T-helper 2 cell (primary cell): ENCODE measurements at regions not wholly inside any gene's neighbourhood (a gene's known extent, or its start where the extent isn't known, plus 50 kb on each side); places are given as distances from the start of the nearest gene placed in this dataset.

Source experiments
- DNase-seq, 5 experiments: peaks; one replicate each; pipeline versions ENCODE4 v3.0.0 to v3.0.0-alpha.2; 2012 to 2022

GRCh38 chr12:126545411-126545810 is 1480.2 kb downstream of the AACS start:
- no peak for DNase-seq

DNA sequence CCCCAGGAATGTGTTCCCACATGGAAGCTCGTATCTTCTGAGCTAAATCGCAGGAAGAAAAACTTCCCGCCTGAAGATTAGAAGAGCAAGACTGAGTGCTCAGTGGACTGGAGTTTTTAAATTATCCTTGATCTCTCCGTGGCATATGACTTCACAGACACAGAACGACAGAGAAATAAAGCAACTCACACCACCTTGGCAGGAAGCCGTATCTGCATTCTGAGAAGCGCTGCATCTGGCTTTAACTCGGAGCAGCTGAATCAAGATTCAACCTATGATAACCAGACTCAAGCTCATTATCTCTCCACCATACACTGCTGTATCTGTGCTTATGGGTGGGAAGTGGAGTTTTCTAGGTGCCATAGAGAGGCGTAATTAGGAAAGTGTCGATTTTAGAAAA is 1482.7 kb downstream of the AACS start:
- peak in 1 of 5 experiments; percentile 27 for DNase-seq

- DNase-seq: no peak
Observed at GRCh38 chr12:126551869-126552268, 1486.6 kb downstream of the AACS start.

DNA sequence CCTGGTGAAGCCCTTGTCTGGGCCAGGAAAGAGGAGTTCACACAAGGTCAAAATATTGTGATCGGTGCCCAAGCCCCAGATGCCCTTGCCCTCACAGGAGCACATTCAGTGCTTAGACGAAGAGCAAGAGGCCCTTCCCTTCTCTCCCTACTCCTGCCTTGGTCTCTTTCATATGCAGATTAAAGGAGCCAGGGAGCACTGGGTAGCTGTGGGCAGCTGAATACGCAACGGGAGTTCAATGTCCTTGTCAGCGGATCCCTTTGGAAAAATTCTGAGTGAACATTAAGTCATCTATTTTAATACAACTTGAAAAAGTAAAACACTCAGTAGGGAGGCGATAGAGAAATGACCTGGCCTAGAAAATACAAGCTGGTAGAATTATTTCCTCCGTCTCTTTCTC is 1489.4 kb downstream of the AACS start:
- DNase-seq: no peak

DNA sequence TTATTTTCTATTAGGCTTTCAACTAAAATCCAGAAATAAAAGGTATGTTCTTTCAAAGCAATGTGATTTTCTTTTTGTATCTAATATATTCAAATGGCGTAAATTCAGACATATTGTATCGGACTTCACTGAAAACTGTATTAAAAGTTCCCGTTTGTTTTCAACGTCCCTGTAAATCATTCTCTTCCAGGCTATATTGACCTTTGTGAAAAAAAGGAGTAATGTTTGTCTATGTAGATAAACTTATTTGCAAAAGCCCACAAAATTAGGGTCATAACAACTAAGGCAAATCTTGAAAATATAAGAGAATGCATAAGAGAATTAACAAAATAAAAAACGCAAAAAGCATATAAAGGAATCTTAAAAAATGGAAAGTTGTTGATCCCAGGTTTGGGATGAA is 1492.4 kb downstream of the AACS start:
- no peak for DNase-seq

DNA sequence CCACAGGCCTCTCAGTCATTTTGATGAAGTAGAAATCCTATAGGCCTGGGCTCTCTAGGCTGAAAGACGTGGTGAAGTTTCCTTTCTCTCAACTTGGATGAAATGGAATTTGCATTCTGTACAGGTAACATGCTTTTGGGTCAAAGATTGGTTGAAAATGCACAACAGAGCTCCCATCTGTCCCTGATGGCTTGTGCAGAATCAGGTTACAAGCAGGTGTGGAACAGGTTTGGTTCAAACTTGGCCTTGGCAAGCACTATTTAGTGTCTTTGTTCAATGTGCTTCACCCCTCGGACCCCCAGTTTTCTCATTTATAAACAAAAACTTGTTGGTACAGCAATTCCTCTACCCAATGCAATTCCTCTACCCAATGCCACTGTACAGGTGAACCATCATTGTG is 1493.0 kb downstream of the AACS start:
- no peak for DNase-seq

DNA sequence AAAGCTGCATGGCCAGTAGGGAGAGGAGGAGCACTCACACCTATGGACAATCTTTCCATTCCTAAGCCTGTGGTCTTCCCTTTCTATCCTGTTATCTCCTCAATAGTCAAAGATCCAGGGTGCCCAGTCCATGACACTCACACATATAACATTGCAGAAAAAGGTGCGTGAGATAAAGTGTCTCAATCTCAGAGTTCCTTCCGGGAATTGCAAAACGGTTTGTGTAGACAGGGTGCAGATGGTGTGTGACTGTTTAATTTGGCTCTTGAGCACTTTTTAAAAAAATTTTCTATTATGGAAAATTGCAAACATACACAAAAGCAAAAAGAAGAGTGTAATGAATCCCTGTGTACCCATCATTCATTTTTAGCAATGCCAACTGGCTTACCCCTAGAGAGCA is 1493.6 kb downstream of the AACS start:
- DNase-seq: no peak

DNA sequence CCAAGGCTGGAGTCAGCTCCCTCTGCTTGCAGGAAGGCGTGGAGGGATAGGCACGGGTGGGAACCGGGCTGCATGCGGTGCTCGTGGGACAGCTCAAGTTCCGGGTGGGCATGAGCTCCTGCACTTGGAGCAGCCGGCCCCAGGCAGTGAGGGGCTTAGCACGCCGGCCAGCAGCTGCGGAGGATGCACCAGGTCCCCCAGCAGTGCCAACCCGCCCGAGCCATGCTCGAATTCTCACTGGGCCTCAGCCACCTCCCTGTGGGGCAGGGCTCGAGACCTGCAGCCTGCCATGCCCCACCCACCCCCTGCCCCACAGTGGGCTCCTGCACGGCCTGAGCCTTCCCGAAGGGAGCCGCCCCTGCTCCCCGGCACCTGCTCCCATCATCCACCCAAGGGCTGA is 1501.8 kb downstream of the AACS start:
- no peak for DNase-seq

GRCh38 chr12:126569706-126570105 is 1504.5 kb downstream of the AACS start:
- DNase-seq: no peak

GRCh38 chr12:126570566-126570965 is 1505.3 kb downstream of the AACS start:
- no peak for DNase-seq

GRCh38 chr12:126572170-126572569 is 1506.9 kb downstream of the AACS start:
- DNase-seq: peak in 1 of 5 experiments; percentile 68

GRCh38 chr12:126581655-126582054 is 1516.4 kb downstream of the AACS start:
- no peak for DNase-seq

GRCh38 chr12:126582231-126582630 is 1517.0 kb downstream of the AACS start:
- no peak for DNase-seq

GRCh38 chr12:126588586-126589249 is 1523.5 kb downstream of the AACS start:
- peak in 1 of 5 experiments; percentile 95 for DNase-seq

DNA sequence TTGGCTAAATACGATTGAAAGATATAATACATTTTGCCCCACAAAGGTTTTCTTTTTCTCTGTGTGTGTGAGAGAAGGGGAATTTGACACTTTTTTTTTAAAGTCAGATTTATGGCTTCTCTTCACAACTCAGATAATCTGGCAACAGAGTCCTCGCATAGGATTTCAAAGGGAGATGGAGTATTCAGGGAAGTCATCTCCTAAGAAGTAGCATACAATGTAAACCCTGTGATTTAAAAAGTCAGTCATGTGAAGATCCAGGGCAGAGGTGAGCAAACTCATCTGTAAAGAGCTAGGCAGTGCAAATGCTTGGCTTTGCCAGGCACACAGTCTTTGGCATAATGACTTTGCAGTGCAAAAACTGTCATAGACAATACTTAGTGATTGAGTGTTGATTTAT is 1526.3 kb downstream of the AACS start:
- DNase-seq: no peak

DNA sequence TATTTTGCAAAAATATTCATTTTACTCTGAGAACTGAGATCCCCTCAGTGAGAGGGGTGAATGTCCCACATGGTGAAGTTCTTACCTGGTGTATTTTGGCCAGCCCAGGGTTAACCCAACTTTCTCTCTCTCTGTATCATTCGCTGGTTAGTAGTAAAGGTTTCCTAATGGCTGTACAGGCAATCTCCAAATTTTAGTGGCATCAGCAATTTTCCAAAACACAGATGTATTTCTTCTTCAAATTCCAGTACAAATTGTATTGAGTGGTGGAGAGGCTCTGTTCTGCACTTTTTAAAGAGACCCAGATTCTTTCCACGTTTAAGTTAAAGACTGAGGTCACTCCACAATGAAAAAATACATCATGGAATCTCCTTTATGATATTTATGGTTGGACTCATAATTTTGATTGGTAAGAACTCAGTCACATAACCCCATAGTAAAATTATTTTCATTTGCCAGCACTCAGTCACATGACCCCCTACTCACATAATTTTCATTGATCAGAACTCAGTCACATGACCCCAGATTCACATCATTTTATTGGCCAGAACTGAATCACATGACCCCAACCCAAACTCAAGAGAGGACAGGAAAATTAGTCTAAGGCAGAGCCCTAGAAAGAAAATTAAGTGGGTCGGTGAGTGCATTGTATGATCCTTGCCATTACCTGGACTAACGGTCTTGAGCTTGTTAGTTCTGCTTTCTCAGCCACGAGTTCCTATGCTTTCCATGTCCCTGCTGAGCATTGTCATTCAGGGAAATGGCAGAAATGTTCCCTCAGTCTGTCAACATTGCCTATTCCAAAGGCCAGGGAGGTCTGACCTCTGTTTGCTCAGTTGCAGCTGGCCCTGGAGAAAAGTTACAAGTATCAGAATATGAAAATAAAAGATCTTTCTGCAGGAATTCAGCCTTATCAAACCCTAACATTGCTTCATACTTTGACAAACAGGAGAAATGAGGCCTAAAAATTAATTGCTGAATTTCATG is 1536.2 kb downstream of the AACS start:
- no peak for DNase-seq

GRCh38 chr12:126602612-126603011 is 1537.4 kb downstream of the AACS start:
- no peak for DNase-seq

GRCh38 chr12:126607157-126607556 is 1541.9 kb downstream of the AACS start:
- no peak for DNase-seq

- DNase-seq: no peak
Observed at GRCh38 chr12:126607867-126608266, 1542.6 kb downstream of the AACS start.

DNA sequence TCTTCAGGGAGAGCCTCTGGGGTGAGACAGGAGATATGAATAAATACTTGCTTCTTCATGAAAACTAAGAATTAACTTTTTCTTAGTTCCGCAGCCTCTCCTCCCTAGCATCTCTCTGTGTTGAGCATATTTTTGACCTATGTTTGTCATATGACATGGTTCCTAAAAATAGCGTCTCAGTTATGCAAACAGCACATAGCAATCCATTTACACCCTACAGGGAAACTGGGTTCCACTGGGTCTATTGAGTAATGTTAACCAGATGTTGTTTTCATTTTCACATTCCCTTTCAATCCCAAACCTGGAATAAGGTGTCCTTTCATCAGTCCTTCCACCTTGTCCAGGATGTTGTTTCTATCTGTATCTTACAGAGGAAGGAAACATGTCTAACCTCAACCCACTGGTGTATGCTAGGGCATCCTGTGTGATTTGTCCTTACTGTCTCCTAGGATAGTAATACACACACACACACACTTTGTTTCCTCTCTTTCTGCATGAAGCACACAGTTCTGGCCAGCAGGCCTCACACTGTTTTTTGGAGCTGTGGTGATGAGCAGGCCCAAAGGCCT is 1543.5 kb downstream of the AACS start:
- peak in 1 of 5 experiments; percentile 22 for DNase-seq

DNA sequence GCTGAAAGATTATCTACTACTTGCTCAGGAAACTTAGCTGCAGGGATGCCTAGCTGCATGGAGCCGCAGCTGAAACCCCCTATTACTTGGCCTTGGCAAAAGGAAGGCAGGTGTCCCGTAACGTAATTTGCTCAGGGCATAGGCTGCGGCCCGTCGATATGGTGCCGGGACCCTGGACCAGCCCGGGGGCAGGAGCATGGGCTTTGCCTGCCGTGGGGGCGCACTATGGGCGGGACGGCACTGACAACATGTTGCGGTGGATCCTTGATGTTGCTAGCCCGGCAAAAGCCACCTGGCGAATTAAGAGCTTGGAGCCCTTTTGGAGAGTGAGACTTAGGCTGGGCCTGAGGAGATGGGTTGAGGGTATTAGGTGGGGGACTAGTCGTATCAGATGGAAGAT is 1551.2 kb downstream of the AACS start:
- DNase-seq: no peak

GRCh38 chr12:126617312-126617711 is 1552.1 kb downstream of the AACS start:
- peak in 1 of 5 experiments; percentile 22 for DNase-seq

DNA sequence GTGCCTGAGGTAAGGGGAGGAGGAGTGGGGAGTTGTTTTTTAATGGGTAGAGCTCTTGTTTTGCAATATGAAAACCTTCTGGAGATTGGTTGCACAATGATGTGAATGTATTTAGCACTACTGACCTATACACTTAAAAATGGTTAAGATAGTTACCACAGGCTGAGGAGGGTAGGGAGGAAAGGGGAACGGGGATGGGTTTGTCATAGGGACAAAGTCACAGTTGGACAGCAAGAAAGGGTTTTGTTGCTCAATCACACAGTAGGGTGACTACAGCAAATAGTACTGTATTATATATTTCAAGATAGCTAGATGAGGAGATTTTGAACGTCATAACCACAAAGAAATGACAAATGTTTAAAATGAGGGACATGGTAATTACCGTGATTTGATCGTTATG is 1562.4 kb downstream of the AACS start:
- no peak for DNase-seq

GRCh38 chr12:126636821-126637220 is 1571.6 kb downstream of the AACS start:
- no peak for DNase-seq
